ENCODE measurements at regions not wholly inside any gene's neighbourhood (a gene's known extent, or its start where the extent isn't known, plus 50 kb on each side); places are given as distances from the start of the nearest gene placed in this dataset.

DNA sequence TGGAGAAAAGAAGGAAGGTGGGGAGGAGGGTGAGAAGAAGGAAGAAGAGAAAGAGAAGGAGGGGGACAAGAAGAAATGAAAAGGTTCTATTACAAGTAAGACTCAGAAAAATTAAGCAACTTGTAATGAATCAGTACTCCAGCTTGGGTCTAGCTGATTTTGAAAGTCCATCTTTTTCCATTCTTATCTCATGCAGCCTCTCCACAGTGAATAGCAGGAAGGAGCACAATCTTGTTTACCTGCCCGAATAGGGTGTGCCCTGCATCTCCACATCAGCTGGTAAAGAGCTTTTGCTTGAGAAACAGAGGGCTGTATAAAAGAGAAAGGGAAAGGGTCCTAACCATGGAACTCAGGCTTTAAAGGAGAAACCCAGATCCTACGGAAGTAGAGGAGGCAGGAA lies 348.8 kb downstream of the TPBG start:
- DNase-seq: no peak
- TF ChIP-seq, protein P1, sequence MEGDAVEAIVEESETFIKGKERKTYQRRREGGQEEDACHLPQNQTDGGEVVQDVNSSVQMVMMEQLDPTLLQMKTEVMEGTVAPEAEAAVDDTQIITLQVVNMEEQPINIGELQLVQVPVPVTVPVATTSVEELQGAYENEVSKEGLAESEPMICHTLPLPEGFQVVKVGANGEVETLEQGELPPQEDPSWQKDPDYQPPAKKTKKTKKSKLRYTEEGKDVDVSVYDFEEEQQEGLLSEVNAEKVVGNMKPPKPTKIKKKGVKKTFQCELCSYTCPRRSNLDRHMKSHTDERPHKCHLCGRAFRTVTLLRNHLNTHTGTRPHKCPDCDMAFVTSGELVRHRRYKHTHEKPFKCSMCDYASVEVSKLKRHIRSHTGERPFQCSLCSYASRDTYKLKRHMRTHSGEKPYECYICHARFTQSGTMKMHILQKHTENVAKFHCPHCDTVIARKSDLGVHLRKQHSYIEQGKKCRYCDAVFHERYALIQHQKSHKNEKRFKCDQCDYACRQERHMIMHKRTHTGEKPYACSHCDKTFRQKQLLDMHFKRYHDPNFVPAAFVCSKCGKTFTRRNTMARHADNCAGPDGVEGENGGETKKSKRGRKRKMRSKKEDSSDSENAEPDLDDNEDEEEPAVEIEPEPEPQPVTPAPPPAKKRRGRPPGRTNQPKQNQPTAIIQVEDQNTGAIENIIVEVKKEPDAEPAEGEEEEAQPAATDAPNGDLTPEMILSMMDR (IDR thresholded peaks at IDR 0.05): no peak
- intact Hi-C loops (cut with DNase I; ENCODE audit: low total_unique reads): no loop called here
- H3K27me3 ChIP-seq: no peaks in the 10 kb centered on the region
- peaks cover 0 to 3% (median 0%) of the 10 kb centered on the region in 3 donors for H3K9me3 ChIP-seq
- no peak overlapping the region for H3K27ac ChIP-seq
- no peaks in the 10 kb centered on the region for H3K36me3 ChIP-seq
- H3K4me1 ChIP-seq: no peaks in the 10 kb centered on the region
- H3K4me3 ChIP-seq: no peak overlapping the region

DNA sequence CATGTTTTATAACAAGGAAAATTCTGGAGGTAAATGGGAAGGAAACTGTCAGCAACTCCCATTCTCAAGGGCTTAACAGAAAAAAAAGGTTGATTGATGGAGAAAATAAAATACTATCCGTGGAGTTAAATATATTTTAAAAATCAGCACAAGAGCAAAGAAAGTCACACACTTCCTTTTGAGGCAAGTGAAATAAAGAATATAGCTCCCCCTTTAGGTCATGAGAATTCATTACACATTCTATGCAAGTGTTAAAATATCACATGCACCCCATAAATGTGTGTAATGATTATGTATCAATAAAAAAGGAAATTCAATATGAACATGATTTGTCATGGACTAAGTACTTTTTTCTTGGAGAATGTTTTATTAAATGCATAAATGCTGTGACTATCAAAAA lies 349.2 kb downstream of the TPBG start:
- no peak overlapping the region for H3K27ac ChIP-seq
- no peak for DNase-seq
- TF ChIP-seq, protein P1 (IDR thresholded peaks at IDR 0.05): no peak
- intact Hi-C loops (cut with DNase I; ENCODE audit: low total_unique reads): no loop called here
- no peak overlapping the region for H3K4me3 ChIP-seq
- no peaks in the 10 kb centered on the region for H3K4me1 ChIP-seq
- no peaks in the 10 kb centered on the region for H3K36me3 ChIP-seq
- H3K27me3 ChIP-seq: no peaks in the 10 kb centered on the region
- peaks cover 0 to 2% (median 0%) of the 10 kb centered on the region in 3 donors for H3K9me3 ChIP-seq

DNA sequence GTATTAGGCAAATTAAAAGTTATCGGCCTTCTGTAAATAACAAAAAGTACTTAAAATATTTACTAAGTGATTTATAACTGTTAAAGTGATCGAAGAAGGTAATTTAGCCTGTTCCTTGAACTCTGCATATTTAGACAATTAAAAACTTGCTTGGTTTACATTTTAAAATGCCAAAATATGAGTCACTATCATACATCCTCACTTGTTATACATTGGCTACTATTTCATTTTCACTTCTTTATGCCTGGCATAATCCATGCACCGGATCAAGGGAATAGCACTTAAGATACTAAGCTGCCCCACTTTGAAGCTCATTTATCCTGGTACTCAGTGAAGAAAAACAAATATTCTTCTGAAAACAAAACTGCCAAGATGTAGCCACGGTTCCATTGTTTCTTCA lies 344.6 kb downstream of the UBE3D start:
- TF ChIP-seq, protein P1 (IDR thresholded peaks at IDR 0.05): no peak
- no peak for DNase-seq
- Histone ChIP-seq H3K27me3 (no peaks in the 10 kb centered on the region), H3K4me3 (no peak overlapping the region), H3K9me3 (no peaks in the 10 kb centered on the region), H3K27ac (no peak overlapping the region), H3K36me3 (no peaks in the 10 kb centered on the region), H3K4me1 (no peaks in the 10 kb centered on the region)
- intact Hi-C loops (cut with DNase I; ENCODE audit: low total_unique reads): no loop called here

DNA sequence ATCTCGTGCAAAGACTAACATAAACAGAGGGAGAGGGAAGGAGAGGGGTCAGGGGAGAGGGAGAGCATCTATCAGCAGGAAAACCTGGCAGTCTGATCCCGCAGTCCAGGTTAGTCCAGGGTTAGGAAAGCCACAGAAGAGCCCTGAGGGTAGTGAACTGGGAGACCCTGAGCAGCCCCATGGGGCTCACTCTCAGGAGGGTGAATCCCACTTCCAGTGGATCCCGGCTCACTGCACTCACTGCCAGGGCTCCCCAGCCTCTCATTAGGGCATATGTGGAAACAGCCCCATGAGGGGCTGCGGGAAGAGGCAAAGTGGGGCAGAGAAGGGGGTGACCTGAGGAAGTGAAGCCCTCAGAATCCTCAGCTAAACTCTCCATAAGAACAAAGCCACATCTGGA lies 329.9 kb downstream of the UBE3D start:
- no peaks in the 10 kb centered on the region for H3K9me3 ChIP-seq
- H3K27ac ChIP-seq: no peak overlapping the region
- H3K4me3 ChIP-seq: no peak overlapping the region
- intact Hi-C loops (cut with DNase I; ENCODE audit: low total_unique reads): loop anchor here (10.0 kb wide), 1 partner anchor 729 kb away; no protein-coding TSS in a partner anchor
- TF ChIP-seq, protein P1 (IDR thresholded peaks at IDR 0.05): no peak
- no peaks in the 10 kb centered on the region for H3K27me3 ChIP-seq
- no peak for DNase-seq
- no peaks in the 10 kb centered on the region for H3K4me1 ChIP-seq
- H3K36me3 ChIP-seq: no peaks in the 10 kb centered on the region

DNA sequence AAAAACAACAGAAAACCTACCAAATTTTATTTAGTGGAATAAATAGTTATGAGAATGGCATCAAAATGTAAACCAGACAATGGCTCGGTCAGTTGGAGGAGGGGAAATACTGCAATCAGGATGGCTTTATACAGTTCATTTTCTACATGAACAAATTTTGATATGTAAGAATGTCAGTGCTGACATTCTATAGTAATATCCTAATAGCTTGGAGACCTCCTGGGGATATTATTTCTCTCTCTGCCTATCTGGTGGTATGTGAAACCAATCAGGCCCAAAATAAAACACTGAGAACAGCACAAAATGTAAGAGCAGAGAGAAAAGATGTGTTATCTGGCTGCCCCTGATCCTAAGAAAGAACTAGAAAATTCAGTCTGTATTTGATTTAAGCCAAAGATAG lies 327.7 kb downstream of the UBE3D start:
- TF ChIP-seq, protein P1 (IDR thresholded peaks at IDR 0.05): no peak
- no peaks in the 10 kb centered on the region for H3K4me1 ChIP-seq
- no peak overlapping the region for H3K4me3 ChIP-seq
- no peaks in the 10 kb centered on the region for H3K9me3 ChIP-seq
- intact Hi-C loops (cut with DNase I; ENCODE audit: low total_unique reads): loop anchor here (10.0 kb wide), 1 partner anchor 727 kb away; no protein-coding TSS in a partner anchor
- no peak for DNase-seq
- H3K36me3 ChIP-seq: no peaks in the 10 kb centered on the region
- H3K27me3 ChIP-seq: no peaks in the 10 kb centered on the region
- H3K27ac ChIP-seq: no peak overlapping the region

DNA sequence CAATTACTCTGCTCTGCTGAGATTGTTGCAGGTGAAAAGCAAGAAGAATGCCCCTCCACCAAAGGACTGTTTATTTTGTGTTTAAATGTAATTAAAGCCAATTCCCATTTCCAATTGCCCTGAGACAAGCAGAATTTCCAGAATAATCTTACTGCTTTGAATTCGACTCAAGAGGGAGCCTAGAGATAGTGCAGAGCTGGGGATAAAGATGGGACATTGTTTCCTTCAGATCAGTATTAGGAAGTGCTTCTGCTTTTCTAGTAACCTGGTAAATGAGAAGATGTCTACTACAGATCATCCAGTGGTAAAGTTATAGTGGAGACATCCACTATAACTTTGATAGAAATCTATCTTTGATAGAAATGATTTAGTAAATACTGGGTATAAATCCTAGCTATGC lies 326.9 kb downstream of the UBE3D start:
- no peak overlapping the region for H3K4me3 ChIP-seq
- intact Hi-C loops (cut with DNase I; ENCODE audit: low total_unique reads): loop anchor here (10.0 kb wide), 1 partner anchor 726 kb away; no protein-coding TSS in a partner anchor
- no peak overlapping the region for H3K27ac ChIP-seq
- no peaks in the 10 kb centered on the region for H3K27me3 ChIP-seq
- no peaks in the 10 kb centered on the region for H3K4me1 ChIP-seq
- TF ChIP-seq, protein P1 (IDR thresholded peaks at IDR 0.05): no peak
- no peaks in the 10 kb centered on the region for H3K36me3 ChIP-seq
- no peak for DNase-seq
- H3K9me3 ChIP-seq: no peaks in the 10 kb centered on the region

Data from tibial artery (tissue), 4 donors.